Naive B cell (primary cell): ENCODE measurements at regions not wholly inside any gene's neighbourhood (a gene's known extent, or its start where the extent isn't known, plus 50 kb on each side); places are given as distances from the start of the nearest gene placed in this dataset.
"Not testable (repeated sequence)": the region's sequence is repeated elsewhere in the genome, so short reads cannot be mapped to it uniquely, and the experiment has no call there.

ENCODE experiments used
- ATAC-seq, 2 donors: fragments of 150-1000 bp; cut with Tn5 transposase; 2 replicates each; pipeline ENCODE4 v1.10.0; 2021; ENCODE audit warnings: low read depth in 2 of 2, mild to moderate bottlenecking in 2 of 2, moderate library complexity in 2 of 2
- DNase-seq: peaks from one replicate; pipeline ENCODE4 v3.0.0; 2022
- H3K27ac Mint-ChIP-seq, 6 donors: one replicate each; pipeline ENCODE4 v1.8.0; 2020 to 2022; ENCODE audit warnings: mild to moderate bottlenecking in 6 of 6, mixed read lengths in 6 of 6, moderate library complexity in 5 of 6, inconsistent platforms in 2 of 6
- H3K27me3 Mint-ChIP-seq, 3 donors: one replicate each; pipeline ENCODE4 v1.8.0; 2021 to 2022; ENCODE audit warnings: mixed read lengths in 3 of 3, mild to moderate bottlenecking in 1 of 3
- H3K36me3 Mint-ChIP-seq, 2 donors: one replicate each; pipeline ENCODE4 v1.8.0; 2020 to 2022; ENCODE audit warnings: mixed read lengths in 2 of 2, inconsistent platforms in 1 of 2, mild to moderate bottlenecking in 1 of 2
- H3K4me1 Mint-ChIP-seq, 3 donors: one replicate each; pipeline ENCODE4 v1.8.0; 2020 to 2022; ENCODE audit warnings: mixed read lengths in 3 of 3, inconsistent platforms in 1 of 3, mild to moderate bottlenecking in 1 of 3, moderate library complexity in 1 of 3
- H3K4me3 Mint-ChIP-seq, 8 donors: one replicate each; pipeline ENCODE4 v1.8.0; 2020 to 2022; ENCODE audit warnings: mild to moderate bottlenecking in 8 of 8, mixed read lengths in 8 of 8, moderate library complexity in 8 of 8, inconsistent platforms in 2 of 8
- H3K9me3 Mint-ChIP-seq, 7 donors: one replicate each; pipeline ENCODE4 v1.8.0; 2020 to 2022; ENCODE audit warnings: mixed read lengths in 7 of 7, mild to moderate bottlenecking in 5 of 7, inconsistent platforms in 2 of 7, moderate library complexity in 1 of 7

DNA sequence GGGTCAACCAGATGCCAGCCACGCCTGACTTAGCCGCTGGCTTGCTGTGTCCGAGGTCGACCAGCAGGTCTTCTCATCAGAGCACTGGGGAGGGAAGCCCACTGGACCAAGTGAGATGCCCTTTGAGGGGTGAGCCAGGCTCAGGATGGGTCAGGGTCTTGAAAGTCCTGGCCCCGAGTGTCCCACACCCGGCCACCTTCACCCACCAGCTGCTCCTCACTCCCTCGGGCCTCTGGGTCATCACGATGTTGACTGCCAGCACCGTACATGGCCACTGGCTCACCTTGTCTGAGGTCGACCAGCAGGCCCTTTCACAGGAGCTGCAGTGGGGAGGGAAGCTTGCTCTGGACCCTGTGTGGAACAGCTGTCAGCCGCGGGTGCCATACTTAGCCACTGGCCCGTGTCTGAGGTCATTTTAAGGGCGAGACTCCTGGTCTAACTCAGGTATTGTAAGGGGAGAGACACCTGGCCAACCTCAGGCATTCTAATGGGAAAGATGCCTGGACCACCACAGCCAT is 1361.3 kb downstream of the UQCRFS1 start:
- no peak for ATAC-seq
- Mint-ChIP-seq H3K36me3 (peaks cover 9 to 49% of the 10 kb centered on the region in 2 donors), H3K4me3 (no peak overlapping the region)

DNA sequence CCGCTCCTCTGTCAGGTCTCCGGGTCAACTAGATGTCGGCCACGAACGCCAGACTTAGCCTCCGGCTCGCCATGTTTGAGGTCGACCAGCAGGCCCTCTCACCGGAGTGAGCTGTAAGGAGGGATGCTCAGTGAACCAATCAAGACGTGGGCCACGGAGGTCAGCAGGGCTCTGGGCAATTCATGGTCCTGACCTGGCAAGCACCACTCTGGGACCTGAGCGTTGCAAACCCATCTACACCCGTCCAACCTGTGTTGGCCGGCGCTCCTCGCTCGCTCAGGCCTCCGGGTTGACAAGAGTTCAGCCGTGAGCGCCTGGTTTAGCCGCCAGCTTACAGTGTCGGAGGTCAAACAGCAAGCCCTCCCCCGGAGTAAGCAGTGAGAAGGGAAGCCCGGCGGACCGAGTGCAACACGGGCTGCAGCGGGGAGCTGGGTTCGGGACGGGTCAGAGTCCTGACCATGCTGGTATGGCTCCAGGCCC is 1361.9 kb downstream of the UQCRFS1 start:
- Mint-ChIP-seq H3K36me3 (peaks cover 12 to 55% of the 10 kb centered on the region in 2 donors), H3K4me3 (no peak overlapping the region), H3K27ac (no peak overlapping the region), H3K9me3 (peaks cover 13 to 76% (median 55%) of the 10 kb centered on the region in 7 donors), H3K27me3 (no peaks in the 10 kb centered on the region), H3K4me1 (no peaks in the 10 kb centered on the region)
- DNase-seq, result no peak
- ATAC-seq, result no peak

More for the DNA sequence above, 1361.3 kb downstream of the UQCRFS1 start:
- no peak for DNase-seq
- Mint-ChIP-seq H3K27ac (no peak overlapping the region), H3K4me1 (no peaks in the 10 kb centered on the region), H3K9me3 (peaks cover 13 to 77% (median 55%) of the 10 kb centered on the region in 7 donors), H3K27me3 (no peaks in the 10 kb centered on the region)

DNA sequence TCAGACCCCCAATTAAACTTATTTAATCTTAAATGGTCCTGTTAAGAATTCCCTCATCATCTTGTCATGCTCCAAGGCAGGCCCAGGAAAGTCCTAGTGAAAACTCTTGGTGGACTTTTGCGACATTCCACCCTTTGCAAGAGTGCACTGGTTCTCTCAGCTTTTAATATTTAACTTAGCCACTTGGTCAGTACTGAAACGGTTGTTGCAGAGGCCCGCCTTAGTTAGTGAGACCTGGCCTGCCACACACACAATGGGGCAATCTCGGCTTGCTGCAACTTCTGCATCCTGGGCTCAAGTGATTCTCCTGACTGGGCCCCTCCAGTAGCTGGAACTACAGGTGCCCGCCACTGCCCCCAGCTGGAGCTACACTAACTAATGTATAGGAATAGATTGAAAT is 1366.0 kb downstream of the UQCRFS1 start:
- H3K4me1 Mint-ChIP-seq, result peaks cover 0 to 10% (median 10%) of the 10 kb centered on the region in 3 donors
- no peak overlapping the region for H3K4me3 Mint-ChIP-seq
- H3K27ac Mint-ChIP-seq, result no peak overlapping the region
- DNase-seq (no peak), ATAC-seq (no peak)
- peaks cover 17 to 78% of the 10 kb centered on the region in 2 donors for H3K36me3 Mint-ChIP-seq
- H3K27me3 Mint-ChIP-seq, result no peaks in the 10 kb centered on the region
- peaks cover 31 to 68% (median 62%) of the 10 kb centered on the region in 7 donors for H3K9me3 Mint-ChIP-seq

DNA sequence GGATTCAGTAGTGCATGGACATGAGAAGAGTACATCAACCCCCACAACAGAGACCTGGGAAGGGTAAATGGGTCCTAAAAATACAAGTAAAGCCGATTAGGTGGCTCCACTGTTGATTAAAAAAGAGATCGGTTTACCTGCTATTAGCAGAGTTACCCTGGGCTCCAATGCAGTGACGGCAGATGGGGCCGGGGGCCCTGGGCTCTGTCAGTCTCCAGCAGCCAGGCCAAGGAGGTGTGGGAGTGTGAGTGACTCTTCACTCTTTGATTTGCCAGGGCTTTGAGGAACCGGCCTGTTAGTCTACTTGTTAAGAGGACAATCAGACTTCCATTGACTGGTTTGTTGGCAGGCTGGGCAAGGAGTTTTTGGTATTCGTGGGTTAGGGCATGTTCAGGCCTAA is 1368.7 kb downstream of the UQCRFS1 start:
- no peak for ATAC-seq
- peaks cover 9 to 61% of the 10 kb centered on the region in 2 donors for H3K36me3 Mint-ChIP-seq

DNA sequence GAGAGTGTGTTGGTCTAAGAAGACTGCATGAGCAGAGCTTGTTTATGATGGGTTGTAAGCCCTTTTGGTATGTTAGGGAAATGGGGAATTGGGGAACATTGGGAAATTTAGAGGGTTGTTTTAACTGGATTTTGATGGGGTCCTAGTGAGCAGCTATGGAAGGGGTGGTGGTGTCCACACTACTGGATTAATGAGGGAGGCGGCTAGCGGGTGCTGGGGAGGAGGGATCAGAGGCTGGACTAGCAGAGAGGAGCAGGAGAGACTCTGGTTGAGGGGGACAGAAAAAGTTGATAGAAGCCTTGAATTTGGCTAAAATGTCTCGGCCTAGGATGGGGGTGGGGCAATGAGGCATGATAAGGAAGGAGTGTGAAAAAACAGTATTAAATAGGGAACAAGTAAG is 1369.1 kb downstream of the UQCRFS1 start:
- Mint-ChIP-seq H3K27ac (no peak overlapping the region), H3K9me3 (peaks cover 30 to 51% (median 47%) of the 10 kb centered on the region in 7 donors), H3K4me3 (no peak overlapping the region)

More for the DNA sequence above, 1368.7 kb downstream of the UQCRFS1 start:
- peaks cover 30 to 55% (median 51%) of the 10 kb centered on the region in 7 donors for H3K9me3 Mint-ChIP-seq
- no peaks in the 10 kb centered on the region for H3K27me3 Mint-ChIP-seq
- no peak overlapping the region for H3K27ac Mint-ChIP-seq
- H3K4me3 Mint-ChIP-seq, result no peak overlapping the region
- H3K4me1 Mint-ChIP-seq, result peaks cover 0 to 10% (median 10%) of the 10 kb centered on the region in 3 donors
- DNase-seq, result no peak

DNA sequence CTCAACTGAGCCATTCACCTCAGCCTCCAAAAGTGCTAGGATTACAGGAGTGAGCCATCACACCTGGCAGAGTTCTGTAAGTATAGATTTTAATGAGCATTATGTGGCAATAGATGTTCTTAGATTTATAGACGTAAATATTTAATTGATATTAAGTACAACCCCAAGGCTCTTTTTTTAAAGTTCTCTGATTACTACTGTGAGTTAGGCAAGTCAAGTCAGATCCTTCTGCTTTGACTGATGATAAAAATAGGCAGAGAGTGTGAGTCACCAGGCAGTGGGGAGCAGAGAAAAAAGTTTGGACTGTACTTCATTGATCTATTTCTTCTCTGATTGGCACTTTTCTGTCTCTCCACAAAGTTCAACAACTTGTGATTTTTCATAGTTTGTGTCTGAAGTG is 1379.9 kb downstream of the UQCRFS1 start:
- ATAC-seq (no peak), DNase-seq (no peak)
- no peaks in the 10 kb centered on the region for H3K27me3 Mint-ChIP-seq
- peaks cover 0 to 11% (median 0%) of the 10 kb centered on the region in 7 donors for H3K9me3 Mint-ChIP-seq
- no peak overlapping the region for H3K4me3 Mint-ChIP-seq
- no peak overlapping the region for H3K27ac Mint-ChIP-seq
- H3K36me3 Mint-ChIP-seq, result peaks cover 15 to 17% of the 10 kb centered on the region in 2 donors
- peaks cover 6 to 16% (median 12%) of the 10 kb centered on the region in 3 donors for H3K4me1 Mint-ChIP-seq

More for the DNA sequence above, 1369.1 kb downstream of the UQCRFS1 start:
- DNase-seq (no peak), ATAC-seq (no peak)
- H3K4me1 Mint-ChIP-seq, result peaks cover 0 to 10% (median 10%) of the 10 kb centered on the region in 3 donors
- H3K27me3 Mint-ChIP-seq, result no peaks in the 10 kb centered on the region
- peaks cover 9 to 61% of the 10 kb centered on the region in 2 donors for H3K36me3 Mint-ChIP-seq

DNA sequence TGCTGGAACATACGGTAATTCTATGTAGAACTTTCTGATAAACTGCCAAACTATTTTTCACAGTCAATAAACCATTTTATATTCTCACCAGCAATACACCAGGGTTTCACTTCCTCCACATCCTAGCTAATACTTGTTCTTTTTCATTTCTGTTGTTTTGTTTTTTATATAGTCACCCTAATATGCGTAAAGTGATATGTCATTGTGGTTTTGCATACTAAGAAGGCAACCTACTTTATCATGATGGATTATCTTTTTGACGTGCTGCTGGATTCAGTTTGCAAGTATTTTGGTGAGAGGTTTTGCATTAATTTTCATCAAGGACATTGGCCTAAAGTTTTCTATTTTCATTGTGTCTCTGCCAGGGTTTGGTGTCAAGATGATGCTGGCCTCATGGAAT is 1384.1 kb downstream of the UQCRFS1 start:
- Mint-ChIP-seq H3K9me3 (peaks cover 0 to 2% (median 0%) of the 10 kb centered on the region in 7 donors), H3K4me1 (peaks cover 12 to 23% (median 17%) of the 10 kb centered on the region in 3 donors), H3K27ac (peak overlapping the region in 2 of 6 donors; percentile 3 to 53), H3K27me3 (no peaks in the 10 kb centered on the region), H3K36me3 (peaks cover 0 to 13% of the 10 kb centered on the region in 2 donors), H3K4me3 (no peak overlapping the region)
- ATAC-seq (peak; percentile 33 to 48), DNase-seq (peak; percentile 1)

DNA sequence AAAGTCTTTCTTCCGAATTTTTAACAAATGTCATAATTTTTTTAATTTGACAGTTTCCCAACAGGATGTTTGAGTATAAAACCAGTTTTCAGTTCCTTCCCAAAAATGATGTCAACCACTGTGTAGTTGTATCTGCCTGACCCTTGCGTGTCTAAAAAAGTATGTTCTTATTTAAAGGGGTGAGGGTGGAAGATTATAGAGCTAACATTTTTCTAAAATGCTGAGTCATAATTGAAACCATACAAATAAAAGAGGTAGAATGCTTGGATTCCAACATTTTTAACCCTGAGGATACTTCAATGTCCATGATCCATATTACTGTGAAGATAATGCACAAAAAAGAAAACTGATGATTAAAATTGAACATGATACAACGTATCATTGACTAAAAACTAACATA is 1388.8 kb downstream of the UQCRFS1 start:
- ATAC-seq (no peak), DNase-seq (no peak)
- H3K36me3 Mint-ChIP-seq, result peaks cover 0 to 20% of the 10 kb centered on the region in 2 donors
- no peaks in the 10 kb centered on the region for H3K27me3 Mint-ChIP-seq
- peaks cover 12 to 25% (median 16%) of the 10 kb centered on the region in 3 donors for H3K4me1 Mint-ChIP-seq
- peaks cover 0 to 7% (median 3%) of the 10 kb centered on the region in 7 donors for H3K9me3 Mint-ChIP-seq
- H3K4me3 Mint-ChIP-seq, result no peak overlapping the region
- no peak overlapping the region for H3K27ac Mint-ChIP-seq

DNA sequence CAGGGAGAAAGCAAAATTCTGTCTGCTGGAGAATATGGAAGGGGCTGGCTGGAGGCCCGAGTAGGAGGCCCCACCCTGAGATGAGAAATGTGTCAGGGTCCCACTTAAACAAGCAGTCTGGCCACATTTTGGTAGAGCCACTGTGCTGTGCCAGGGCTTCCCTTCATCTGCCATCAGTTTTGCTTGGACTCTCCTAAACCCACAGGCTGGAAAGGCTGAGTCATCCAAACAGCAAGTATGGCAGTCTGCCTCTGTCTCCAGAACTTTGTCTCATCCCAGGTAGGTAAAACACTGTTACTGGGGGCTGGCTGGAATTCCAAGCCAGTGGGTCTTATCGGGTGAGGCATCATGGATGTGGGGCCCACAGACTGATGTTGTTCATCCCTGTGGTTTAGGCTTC is 1390.6 kb downstream of the UQCRFS1 start:
- Mint-ChIP-seq H3K9me3 (peaks cover 0 to 18% (median 7%) of the 10 kb centered on the region in 7 donors), H3K4me1 (peaks cover 4 to 22% (median 5%) of the 10 kb centered on the region in 3 donors), H3K4me3 (no peak overlapping the region), H3K27me3 (no peaks in the 10 kb centered on the region), H3K36me3 (peaks cover 0 to 21% of the 10 kb centered on the region in 2 donors), H3K27ac (no peak overlapping the region)
- DNase-seq, result no peak
- ATAC-seq, result no peak

DNA sequence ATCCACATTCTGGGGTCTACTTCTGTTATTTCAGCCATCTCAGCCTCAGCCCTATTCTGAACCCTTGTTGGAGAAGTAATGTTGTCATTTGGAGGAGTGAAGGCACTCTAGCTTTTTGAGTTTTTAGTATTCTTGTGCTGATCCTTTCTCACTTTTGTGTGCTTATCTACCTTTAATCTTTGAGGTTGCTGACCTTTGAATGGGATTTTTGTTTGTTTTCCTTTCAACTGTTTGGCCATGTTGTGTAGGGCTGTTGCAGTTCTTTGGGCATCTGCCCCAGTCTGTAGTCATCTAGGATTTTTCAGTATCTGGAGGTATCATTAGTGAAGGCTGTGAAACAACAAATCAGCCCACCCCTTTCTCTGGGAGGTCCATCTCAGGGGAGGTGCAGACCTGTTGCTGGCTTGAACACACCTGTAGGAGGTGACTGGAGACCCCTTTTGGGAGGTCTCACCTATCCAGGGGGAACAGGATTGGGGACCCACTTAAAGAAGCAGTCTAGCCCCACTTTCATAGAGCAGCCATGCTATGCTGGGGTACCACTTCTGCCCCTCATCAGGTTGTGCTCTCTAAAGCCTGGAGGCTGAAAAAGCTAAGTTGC is 1391.4 kb downstream of the UQCRFS1 start:
- Mint-ChIP-seq H3K36me3 (peaks cover 0 to 23% of the 10 kb centered on the region in 2 donors), H3K4me3 (no peak overlapping the region), H3K9me3 (peaks cover 3 to 24% (median 9%) of the 10 kb centered on the region in 7 donors), H3K27ac (no peak overlapping the region), H3K27me3 (no peaks in the 10 kb centered on the region), H3K4me1 (peaks cover 6 to 27% (median 10%) of the 10 kb centered on the region in 3 donors)
- DNase-seq (no peak), ATAC-seq (no peak)

DNA sequence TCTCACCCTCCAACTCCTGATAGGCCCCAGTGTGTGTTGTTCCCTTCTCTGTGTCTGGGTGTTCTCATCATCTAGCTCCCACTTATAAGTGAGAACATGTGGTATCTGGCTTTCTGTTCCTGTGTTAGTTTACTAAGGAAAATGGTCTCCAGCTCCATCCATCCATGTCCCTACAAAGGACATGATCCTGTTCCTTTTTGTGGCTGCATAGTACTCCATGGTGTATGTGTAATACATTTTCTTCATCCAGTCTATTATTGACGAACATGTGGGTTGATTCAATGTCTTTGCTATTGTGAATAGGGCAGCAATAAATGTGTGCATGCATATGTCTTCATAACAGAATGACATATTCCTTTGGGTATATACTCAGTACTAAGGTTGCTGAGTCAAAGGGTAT is 1397.0 kb downstream of the UQCRFS1 start:
- no peaks in the 10 kb centered on the region for H3K27me3 Mint-ChIP-seq
- peaks cover 8 to 18% (median 14%) of the 10 kb centered on the region in 3 donors for H3K4me1 Mint-ChIP-seq
- DNase-seq (no peak), ATAC-seq (no peak)
- no peak overlapping the region for H3K27ac Mint-ChIP-seq
- peaks cover 0 to 21% of the 10 kb centered on the region in 2 donors for H3K36me3 Mint-ChIP-seq
- no peak overlapping the region for H3K4me3 Mint-ChIP-seq
- peaks cover 0 to 29% (median 10%) of the 10 kb centered on the region in 7 donors for H3K9me3 Mint-ChIP-seq

DNA sequence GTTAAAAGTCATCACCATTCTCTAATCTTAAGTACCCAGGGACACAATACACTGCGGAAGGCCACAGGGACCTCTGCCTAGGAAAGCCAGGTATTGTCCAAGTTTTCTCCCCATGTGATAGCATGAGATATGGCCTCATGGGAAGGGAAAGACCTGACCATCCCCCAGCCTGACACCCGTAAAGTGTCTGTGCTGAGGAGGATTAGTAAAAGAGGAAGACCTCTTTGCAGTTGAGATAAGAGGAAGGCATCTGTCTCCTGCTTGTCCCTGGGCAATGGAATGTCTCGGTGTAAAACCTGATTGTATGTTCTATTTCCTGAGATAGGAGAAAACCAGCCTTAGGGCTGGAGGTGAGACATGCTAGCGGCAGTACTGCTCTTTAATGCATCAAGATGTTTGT is 1398.1 kb downstream of the UQCRFS1 start:
- Mint-ChIP-seq H3K36me3 (peaks cover 0 to 24% of the 10 kb centered on the region in 2 donors), H3K4me1 (peaks cover 8 to 18% (median 14%) of the 10 kb centered on the region in 3 donors), H3K9me3 (peaks cover 0 to 26% (median 10%) of the 10 kb centered on the region in 7 donors), H3K27ac (peak overlapping the region in 1 of 6 donors; percentile 51)
- not testable (repeated sequence) for H3K4me3 Mint-ChIP-seq, H3K27me3 Mint-ChIP-seq, DNase-seq, ATAC-seq

DNA sequence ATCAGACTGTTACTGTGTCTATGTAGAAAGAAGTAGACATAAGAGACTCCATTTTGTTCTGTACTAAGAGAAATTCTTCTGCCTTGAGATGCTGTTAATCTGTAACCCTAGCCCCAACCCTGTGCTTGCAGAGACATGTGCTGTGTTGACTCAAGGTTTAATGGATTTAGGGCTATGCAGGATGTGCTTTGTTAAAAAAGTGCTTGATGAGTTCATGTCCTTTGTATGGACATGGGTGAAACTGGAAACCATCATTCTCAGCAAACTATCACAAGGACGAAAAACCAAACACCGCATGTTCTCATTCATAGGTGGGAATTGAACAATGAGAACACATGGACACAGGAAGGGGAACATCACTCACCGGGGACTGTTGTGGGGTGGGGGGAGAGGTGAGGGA is 1398.7 kb downstream of the UQCRFS1 start:
- Mint-ChIP-seq H3K36me3 (peaks cover 0 to 24% of the 10 kb centered on the region in 2 donors), H3K27ac (peak overlapping the region in 1 of 6 donors; percentile 40), H3K9me3 (peaks cover 0 to 26% (median 10%) of the 10 kb centered on the region in 7 donors), H3K4me1 (peaks cover 8 to 18% (median 14%) of the 10 kb centered on the region in 3 donors)
- H3K4me3 Mint-ChIP-seq, H3K27me3 Mint-ChIP-seq, DNase-seq, ATAC-seq: not testable (repeated sequence)
